ENCODE measurements at regions not wholly inside any gene's neighbourhood (a gene's known extent, or its start where the extent isn't known, plus 50 kb on each side); places are given as distances from the start of the nearest gene placed in this dataset.

- Histone ChIP-seq H3K27ac (ENCODE audit: low read depth in 2 of 2, low read length in 1 of 2) (no peak overlapping the region), H3K9me3 (ENCODE audit: control insufficient read depth in 2 of 2, insufficient read depth in 1 of 2, low read depth in 1 of 2, low read length in 1 of 2) (no peaks in the 10 kb centered on the region), H3K4me1 (ENCODE audit: control insufficient read depth in 2 of 2, insufficient read depth in 2 of 2, low read length in 1 of 2) (no peaks in the 10 kb centered on the region), H3K27me3 (ENCODE audit: control insufficient read depth in 1 of 2, insufficient read depth in 2 of 2, low read length in 2 of 2) (no peaks in the 10 kb centered on the region), H3K36me3 (ENCODE audit: control insufficient read depth in 2 of 2, insufficient read depth in 2 of 2, low read length in 1 of 2) (no peaks in the 10 kb centered on the region), H3K4me3 (ENCODE audit: low read depth in 1 of 2, low read length in 2 of 2) (no peak overlapping the region)
- WGBS, 2 donors: 21 to 38% methylated on average over 1 of the region's 1 CpG
Observed at GRCh38 chr13:44074611-44075010, 194.9 kb downstream of the LACC1 start.

DNA sequence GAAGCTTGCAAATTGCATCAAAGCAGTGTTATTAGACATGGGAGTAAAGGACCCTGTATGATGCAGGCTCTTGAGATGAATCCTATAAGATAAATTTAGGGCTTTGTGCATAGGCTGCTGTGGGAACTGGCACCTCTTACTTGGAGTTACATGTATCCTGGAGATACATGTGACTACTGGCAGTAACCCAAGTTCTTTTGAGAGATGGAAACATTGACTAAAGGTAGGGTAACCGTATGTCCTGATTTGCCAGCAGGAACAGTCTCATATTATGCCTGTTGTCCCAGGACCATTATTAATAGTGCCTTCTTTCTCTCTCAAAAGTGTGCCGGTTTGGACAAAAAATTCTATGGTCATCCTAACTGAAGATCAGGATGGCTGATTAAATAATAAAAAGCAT, 195.4 kb downstream of the LACC1 start:
- WGBS, 2 donors: 39 to 51% methylated on average over 2 of the region's 2 CpGs
- no peak overlapping the region for H3K4me3 ChIP-seq (ENCODE audit: low read depth in 1 of 2, low read length in 2 of 2)
- H3K27me3 ChIP-seq (ENCODE audit: control insufficient read depth in 1 of 2, insufficient read depth in 2 of 2, low read length in 2 of 2): no peaks in the 10 kb centered on the region
- H3K4me1 ChIP-seq (ENCODE audit: control insufficient read depth in 2 of 2, insufficient read depth in 2 of 2, low read length in 1 of 2): no peaks in the 10 kb centered on the region
- no peaks in the 10 kb centered on the region for H3K36me3 ChIP-seq (ENCODE audit: control insufficient read depth in 2 of 2, insufficient read depth in 2 of 2, low read length in 1 of 2)
- H3K27ac ChIP-seq (ENCODE audit: low read depth in 2 of 2, low read length in 1 of 2): no peak overlapping the region
- H3K9me3 ChIP-seq (ENCODE audit: control insufficient read depth in 2 of 2, insufficient read depth in 1 of 2, low read depth in 1 of 2, low read length in 1 of 2): no peaks in the 10 kb centered on the region

- Histone ChIP-seq H3K36me3 (ENCODE audit: control insufficient read depth in 2 of 2, insufficient read depth in 2 of 2, low read length in 1 of 2) (no peaks in the 10 kb centered on the region), H3K27me3 (ENCODE audit: control insufficient read depth in 1 of 2, insufficient read depth in 2 of 2, low read length in 2 of 2) (no peaks in the 10 kb centered on the region), H3K4me3 (ENCODE audit: low read depth in 1 of 2, low read length in 2 of 2) (no peak overlapping the region), H3K27ac (ENCODE audit: low read depth in 2 of 2, low read length in 1 of 2) (no peak overlapping the region), H3K4me1 (ENCODE audit: control insufficient read depth in 2 of 2, insufficient read depth in 2 of 2, low read length in 1 of 2) (no peaks in the 10 kb centered on the region), H3K9me3 (ENCODE audit: control insufficient read depth in 2 of 2, insufficient read depth in 1 of 2, low read depth in 1 of 2, low read length in 1 of 2) (no peaks in the 10 kb centered on the region)
- 76 to 86% methylated on average over 5 of the region's 5 CpGs for WGBS, 2 donors
Observed at GRCh38 chr13:44078806-44079376, 199.2 kb downstream of the LACC1 start.

GRCh38 chr13:44079413-44080205, 199.9 kb downstream of the LACC1 start:
- Histone ChIP-seq H3K4me1 (ENCODE audit: control insufficient read depth in 2 of 2, insufficient read depth in 2 of 2, low read length in 1 of 2) (no peaks in the 10 kb centered on the region), H3K27ac (ENCODE audit: low read depth in 2 of 2, low read length in 1 of 2) (no peak overlapping the region), H3K36me3 (ENCODE audit: control insufficient read depth in 2 of 2, insufficient read depth in 2 of 2, low read length in 1 of 2) (no peaks in the 10 kb centered on the region), H3K27me3 (ENCODE audit: control insufficient read depth in 1 of 2, insufficient read depth in 2 of 2, low read length in 2 of 2) (no peaks in the 10 kb centered on the region), H3K4me3 (ENCODE audit: low read depth in 1 of 2, low read length in 2 of 2) (no peak overlapping the region), H3K9me3 (ENCODE audit: control insufficient read depth in 2 of 2, insufficient read depth in 1 of 2, low read depth in 1 of 2, low read length in 1 of 2) (no peaks in the 10 kb centered on the region)
- 73% methylated on average over 11 of the region's 11 CpGs for WGBS, 2 donors

- WGBS, 2 donors: 96 to 97% methylated on average over 3 of the region's 3 CpGs
- H3K27me3 ChIP-seq (ENCODE audit: control insufficient read depth in 1 of 2, insufficient read depth in 2 of 2, low read length in 2 of 2): no peaks in the 10 kb centered on the region
- no peak overlapping the region for H3K27ac ChIP-seq (ENCODE audit: low read depth in 2 of 2, low read length in 1 of 2)
- H3K4me3 ChIP-seq (ENCODE audit: low read depth in 1 of 2, low read length in 2 of 2): no peak overlapping the region
- H3K9me3 ChIP-seq (ENCODE audit: control insufficient read depth in 2 of 2, insufficient read depth in 1 of 2, low read depth in 1 of 2, low read length in 1 of 2): no peaks in the 10 kb centered on the region
- no peaks in the 10 kb centered on the region for H3K36me3 ChIP-seq (ENCODE audit: control insufficient read depth in 2 of 2, insufficient read depth in 2 of 2, low read length in 1 of 2)
- H3K4me1 ChIP-seq (ENCODE audit: control insufficient read depth in 2 of 2, insufficient read depth in 2 of 2, low read length in 1 of 2): no peaks in the 10 kb centered on the region
Observed at GRCh38 chr13:44084146-44084545, 204.4 kb downstream of the LACC1 start.

DNA sequence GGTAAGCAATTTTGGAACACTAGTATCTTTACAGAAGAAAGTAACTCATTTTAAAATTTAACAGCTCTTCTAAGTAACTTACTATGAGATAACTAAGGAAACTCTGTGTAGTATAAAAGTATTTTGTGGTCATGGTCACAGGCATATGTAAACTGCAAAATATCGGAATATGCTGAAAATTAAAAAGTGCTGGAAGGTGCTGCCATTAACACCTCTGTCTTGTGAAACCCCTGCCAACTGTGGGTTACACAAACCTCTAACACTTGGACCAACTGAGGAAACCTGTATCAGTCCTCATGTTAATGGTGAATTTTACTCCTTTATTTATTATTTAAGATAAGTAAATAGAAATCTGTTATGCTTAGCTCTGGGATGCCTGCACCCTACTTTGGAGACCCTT, 206.7 kb downstream of the LACC1 start:
- Histone ChIP-seq H3K4me1 (ENCODE audit: control insufficient read depth in 2 of 2, insufficient read depth in 2 of 2, low read length in 1 of 2) (no peaks in the 10 kb centered on the region), H3K36me3 (ENCODE audit: control insufficient read depth in 2 of 2, insufficient read depth in 2 of 2, low read length in 1 of 2) (no peaks in the 10 kb centered on the region), H3K4me3 (ENCODE audit: low read depth in 1 of 2, low read length in 2 of 2) (no peak overlapping the region), H3K27me3 (ENCODE audit: control insufficient read depth in 1 of 2, insufficient read depth in 2 of 2, low read length in 2 of 2) (no peaks in the 10 kb centered on the region), H3K27ac (ENCODE audit: low read depth in 2 of 2, low read length in 1 of 2) (no peak overlapping the region), H3K9me3 (ENCODE audit: control insufficient read depth in 2 of 2, insufficient read depth in 1 of 2, low read depth in 1 of 2, low read length in 1 of 2) (no peaks in the 10 kb centered on the region)
- WGBS, 2 donors: 97% methylated on average over 1 of the region's 1 CpG

DNA sequence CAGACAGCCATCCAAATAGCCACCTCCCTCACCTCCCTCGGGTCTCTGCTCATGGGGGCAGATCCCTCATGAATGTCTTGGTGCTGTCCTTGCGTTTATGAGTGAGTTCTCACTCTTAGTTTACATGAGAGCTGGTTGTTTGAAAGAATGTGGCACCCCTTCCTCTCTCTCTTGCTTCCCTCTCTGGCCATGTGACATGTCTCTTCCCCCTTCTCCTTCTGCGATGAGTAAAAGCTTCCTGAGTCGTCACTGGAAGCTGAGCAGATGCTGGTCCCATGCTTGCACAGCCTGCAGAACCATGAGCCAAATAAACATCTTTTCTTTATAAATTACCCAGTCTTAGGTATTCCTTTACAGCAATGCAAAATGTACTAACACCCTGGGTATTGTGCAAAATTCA, 208.7 kb downstream of the LACC1 start:
- no peaks in the 10 kb centered on the region for H3K36me3 ChIP-seq (ENCODE audit: control insufficient read depth in 2 of 2, insufficient read depth in 2 of 2, low read length in 1 of 2)
- no peaks in the 10 kb centered on the region for H3K4me1 ChIP-seq (ENCODE audit: control insufficient read depth in 2 of 2, insufficient read depth in 2 of 2, low read length in 1 of 2)
- no peaks in the 10 kb centered on the region for H3K9me3 ChIP-seq (ENCODE audit: control insufficient read depth in 2 of 2, insufficient read depth in 1 of 2, low read depth in 1 of 2, low read length in 1 of 2)
- 69 to 80% methylated on average over 4 of the region's 4 CpGs for WGBS, 2 donors
- no peaks in the 10 kb centered on the region for H3K27me3 ChIP-seq (ENCODE audit: control insufficient read depth in 1 of 2, insufficient read depth in 2 of 2, low read length in 2 of 2)
- no peak overlapping the region for H3K27ac ChIP-seq (ENCODE audit: low read depth in 2 of 2, low read length in 1 of 2)
- no peak overlapping the region for H3K4me3 ChIP-seq (ENCODE audit: low read depth in 1 of 2, low read length in 2 of 2)

DNA sequence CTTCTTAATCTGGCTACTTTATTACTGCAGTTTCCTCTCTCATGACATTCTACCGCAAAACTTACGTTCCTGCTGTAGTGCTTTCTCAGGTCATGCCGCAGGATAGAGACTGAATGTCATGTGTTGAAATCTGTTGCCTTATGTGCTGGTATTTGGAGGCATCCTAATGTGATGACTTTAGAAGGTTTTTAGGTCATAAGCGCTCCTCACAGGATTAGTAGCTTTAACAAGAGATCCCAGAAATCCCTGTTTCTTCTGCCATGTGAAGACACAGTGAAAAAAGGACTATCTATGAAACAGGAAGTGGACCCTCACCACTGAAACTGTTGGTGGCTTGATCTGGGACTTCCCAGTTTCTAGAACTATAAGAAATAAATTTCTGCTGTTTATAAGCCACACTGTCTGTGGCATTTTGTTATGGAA, 209.3 kb downstream of the LACC1 start:
- H3K36me3 ChIP-seq (ENCODE audit: control insufficient read depth in 2 of 2, insufficient read depth in 2 of 2, low read length in 1 of 2): no peaks in the 10 kb centered on the region
- no peak overlapping the region for H3K4me3 ChIP-seq (ENCODE audit: low read depth in 1 of 2, low read length in 2 of 2)
- no peak overlapping the region for H3K27ac ChIP-seq (ENCODE audit: low read depth in 2 of 2, low read length in 1 of 2)
- H3K4me1 ChIP-seq (ENCODE audit: control insufficient read depth in 2 of 2, insufficient read depth in 2 of 2, low read length in 1 of 2): no peaks in the 10 kb centered on the region
- no peaks in the 10 kb centered on the region for H3K9me3 ChIP-seq (ENCODE audit: control insufficient read depth in 2 of 2, insufficient read depth in 1 of 2, low read depth in 1 of 2, low read length in 1 of 2)
- WGBS, 2 donors: 84 to 86% methylated on average over 4 of the region's 4 CpGs
- no peaks in the 10 kb centered on the region for H3K27me3 ChIP-seq (ENCODE audit: control insufficient read depth in 1 of 2, insufficient read depth in 2 of 2, low read length in 2 of 2)

GRCh38 chr13:44089452-44089851, 209.7 kb downstream of the LACC1 start:
- H3K27ac ChIP-seq (ENCODE audit: low read depth in 2 of 2, low read length in 1 of 2): no peak overlapping the region
- 52 to 63% methylated on average over 2 of the region's 2 CpGs for WGBS, 2 donors

More at GRCh38 chr13:44089452-44089851, 209.7 kb downstream of the LACC1 start:
- no peaks in the 10 kb centered on the region for H3K9me3 ChIP-seq (ENCODE audit: control insufficient read depth in 2 of 2, insufficient read depth in 1 of 2, low read depth in 1 of 2, low read length in 1 of 2)
- no peaks in the 10 kb centered on the region for H3K4me1 ChIP-seq (ENCODE audit: control insufficient read depth in 2 of 2, insufficient read depth in 2 of 2, low read length in 1 of 2)
- H3K27me3 ChIP-seq (ENCODE audit: control insufficient read depth in 1 of 2, insufficient read depth in 2 of 2, low read length in 2 of 2): no peaks in the 10 kb centered on the region
- no peak overlapping the region for H3K4me3 ChIP-seq (ENCODE audit: low read depth in 1 of 2, low read length in 2 of 2)
- H3K36me3 ChIP-seq (ENCODE audit: control insufficient read depth in 2 of 2, insufficient read depth in 2 of 2, low read length in 1 of 2): no peaks in the 10 kb centered on the region

Measured in esophagus (tissue), 2 donors.